Endothelial cell of umbilical vein (primary cell): ENCODE measurements at regions not wholly inside any gene's neighbourhood (a gene's known extent, or its start where the extent isn't known, plus 50 kb on each side); places are given as distances from the start of the nearest gene placed in this dataset.

ENCODE experiments used
- BruUV-seq: library from RNA; stranded (reverse); fragments of 400-500 nt; replicated peaks from 2 replicates; lab custom pipeline; 2021; lab: Mats Ljungman, UMichigan
- CTCF ChIA-PET: fragments of 300-600, 350-600 bp; sonication (Branson Sonifier 250); formaldehyde crosslinking; loops from one replicate; lab custom pipeline; 2021; ENCODE audit warnings: antibody characterized with exemption, inconsistent platforms; lab: Charles Lee
- POLR2A ChIA-PET: fragments of 300-600, 350-600 bp; sonication (Branson Sonifier 250); formaldehyde crosslinking; loops from one replicate; lab custom pipeline; 2021; ENCODE audit warnings: antibody characterized with exemption, inconsistent platforms; lab: Charles Lee
- DNase-seq: peaks from one replicate; pipeline ENCODE4 v3.0.0-alpha.2; 2011; ENCODE audit warnings: low read depth, low spot score
- FAIRE-seq: peaks from 2 replicates; lab custom pipeline; 2011; peaks lifted over from hg19 to GRCh38; lab: Jason Lieb, UNC
- H2AFZ ChIP-seq: 2 replicates; pipeline ENCODE4 v1.6.0; 2012; ENCODE audit warnings: low read depth, low read length, control low read depth, inconsistent platforms
- H3K27ac ChIP-seq: 2 replicates; pipeline ENCODE4 v1.5.1; 2011; ENCODE audit warnings: low read depth, mild to moderate bottlenecking, control low read depth, low read length, moderate library complexity; ENCODE audit not compliant: insufficient read depth
- H3K27me3 ChIP-seq, 2 experiments: 2 replicates each; pipeline versions ENCODE4 v1.6.0 to v1.6.1; 2011; ENCODE audit warnings: low read length in 2 of 2, mixed read lengths in 1 of 2; ENCODE audit not compliant: control insufficient read depth in 2 of 2, insufficient read depth in 2 of 2
- H3K36me3 ChIP-seq, 2 experiments: 2 replicates in 1 of 2; 3 replicates in 1 of 2; pipeline ENCODE4 v1.5.1; 2011; ENCODE audit warnings: low read length in 2 of 2, mild to moderate bottlenecking in 1 of 2, moderate library complexity in 1 of 2; ENCODE audit not compliant: control insufficient read depth in 2 of 2, insufficient read depth in 2 of 2; ENCODE audit errors: extremely low read depth in 1 of 2
- H3K4me1 ChIP-seq: 3 replicates; pipeline ENCODE4 v1.5.1; 2011; ENCODE audit warnings: mild to moderate bottlenecking, low read length; ENCODE audit not compliant: control insufficient read depth, insufficient read depth; ENCODE audit errors: extremely low read depth
- H3K4me2 ChIP-seq: 2 replicates; pipeline ENCODE4 v1.6.1; 2011; ENCODE audit warnings: low read length, control low read depth, mixed read lengths; ENCODE audit not compliant: insufficient read depth
- H3K4me3 ChIP-seq, 3 experiments: fragments of 200-600 bp in 1 of 3; sonication (generic), shearing (Covaris generic) in 1 of 3; replicated peaks in 1 of 3; 2 replicates each; pipeline ENCODE4 v1.5.1; 2011 to 2016; ENCODE audit warnings: control low read depth in 3 of 3, low read length in 3 of 3, mild to moderate bottlenecking in 2 of 3, inconsistent platforms in 1 of 3, low read depth in 1 of 3, moderate library complexity in 1 of 3; ENCODE audit not compliant: insufficient read depth in 1 of 3
- H3K79me2 ChIP-seq: 2 replicates; pipeline ENCODE4 v1.6.0; 2012; ENCODE audit warnings: low read length, inconsistent platforms; ENCODE audit not compliant: control insufficient read depth, insufficient read depth
- H3K9ac ChIP-seq: replicated peaks from 2 replicates; pipeline ENCODE3; 2011; ENCODE audit warnings: low read length, control low read depth; ENCODE audit not compliant: insufficient read depth; ENCODE audit errors: extremely low read depth
- H3K9me1 ChIP-seq: replicated peaks from 3 replicates; pipeline ENCODE4 v1.6.0; 2011; ENCODE audit warnings: mild to moderate bottlenecking, low read length; ENCODE audit not compliant: control insufficient read depth, insufficient read depth; ENCODE audit errors: extremely low read depth
- H3K9me3 ChIP-seq: replicated peaks from 2 replicates; pipeline ENCODE4 v1.5.1; 2012; ENCODE audit warnings: low read length, inconsistent platforms; ENCODE audit not compliant: control insufficient read depth, insufficient read depth
- H4K20me1 ChIP-seq: replicated peaks from 2 replicates; pipeline ENCODE3; 2011; ENCODE audit warnings: mild to moderate bottlenecking, low read length; ENCODE audit not compliant: control insufficient read depth, insufficient read depth; ENCODE audit errors: extremely low read depth
- EZH2 ChIP-seq: IDR thresholded peaks from 2 replicates; pipeline ENCODE4 v1.6.1; 2012; ENCODE audit warnings: borderline replicate concordance, low read depth, mild to moderate bottlenecking, moderate library complexity, low read length, inconsistent platforms; ENCODE audit not compliant: severe bottlenecking
- FOS ChIP-seq: IDR thresholded peaks from 2 replicates; pipeline ENCODE4 v1.6.1; 2011; ENCODE audit warnings: mild to moderate bottlenecking, low read length, moderate library complexity, borderline replicate concordance; ENCODE audit not compliant: insufficient read depth
- GATA2 ChIP-seq: IDR thresholded peaks from 2 replicates; pipeline ENCODE4 v1.7.0; 2011; ENCODE audit warnings: low read depth, mild to moderate bottlenecking, moderate library complexity, mixed read lengths, low read length; ENCODE audit not compliant: insufficient read length, insufficient read depth
- dilution Hi-C: fragments of 300-500 bp; cut with MboI; formaldehyde crosslinking; loops from one replicate; pipeline ENCODE4 v1.15.0; 2019; ENCODE audit warnings: low sequenced_read_pairs; ENCODE audit not compliant: extremely low pct_ligation_motif_present
- intact Hi-C: fragments of 100-400 bp; cut with micrococcal nuclease; formaldehyde crosslinking; loops from one replicate; pipeline ENCODE4 v1.10.0; 2022
- TF ChIP-seq, protein P1 (sequence below): IDR thresholded peaks from 2 replicates; pipeline ENCODE4 v1.6.1; 2011; ENCODE audit not compliant: insufficient read depth, insufficient read length
- TF ChIP-seq, protein P2 (sequence below), 2 donors: IDR thresholded peaks; 1 replicate in 1 of 2; 2 replicates in 1 of 2; pipeline ENCODE4 v1.5.1; 2011; ENCODE audit warnings: low read length in 2 of 2, mild to moderate bottlenecking in 2 of 2, moderate library complexity in 2 of 2, control low read depth in 1 of 2, inconsistent platforms in 1 of 2, low read depth in 1 of 2; ENCODE audit not compliant: insufficient read depth in 1 of 2; ENCODE audit errors: extremely low read depth in 1 of 2

DNA sequence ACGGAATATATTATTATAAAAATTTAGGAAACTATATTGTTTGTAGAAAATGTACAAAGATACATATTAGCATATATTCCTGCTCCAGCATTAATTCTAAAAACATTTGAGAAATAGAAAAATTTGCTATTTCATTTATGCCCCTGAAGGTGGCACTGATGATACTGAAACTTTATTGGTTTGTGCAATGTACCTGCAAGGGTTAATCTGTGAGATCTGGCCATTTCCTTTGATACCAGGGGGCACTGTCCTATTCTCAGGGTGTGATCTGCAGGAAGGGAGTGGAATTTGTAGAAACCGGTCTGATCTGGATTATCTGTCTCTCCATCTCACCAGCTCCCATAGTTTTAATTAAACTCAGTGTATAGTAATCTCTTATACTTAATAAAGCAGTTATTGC lies 625.1 kb upstream of the IMPG1 start:
- Histone ChIP-seq H3K9me3 (no peaks in the 10 kb centered on the region), H3K27ac (no peak overlapping the region), H3K4me1 (peaks cover 9% of the 10 kb centered on the region), H2AFZ (no peak overlapping the region), H3K36me3 (no peaks in the 10 kb centered on the region), H3K9ac (no peak overlapping the region), H3K27me3 (no peaks in the 10 kb centered on the region), H4K20me1 (no peaks in the 10 kb centered on the region), H3K4me3 (no peak overlapping the region), H3K9me1 (no peaks in the 10 kb centered on the region), H3K4me2 (no peak overlapping the region), H3K79me2 (no peaks in the 10 kb centered on the region)
- ChIA-PET POLR2A (no interaction called here), CTCF (interaction anchor here (0.7 to 2.7 kb wide), 15 partner anchors 13 to 804 kb away, joined by 3 to 13 read pairs (median 5); partner anchors contain the start of gene HTR1B)
- DNase-seq (peak; percentile 64), FAIRE-seq (peak; percentile 52)
- dilution Hi-C loops: no loop called here
- TF ChIP-seq GATA2: peak; percentile 79
- TF ChIP-seq, protein P1, sequence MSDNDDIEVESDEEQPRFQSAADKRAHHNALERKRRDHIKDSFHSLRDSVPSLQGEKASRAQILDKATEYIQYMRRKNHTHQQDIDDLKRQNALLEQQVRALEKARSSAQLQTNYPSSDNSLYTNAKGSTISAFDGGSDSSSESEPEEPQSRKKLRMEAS: no peak
- no peak for TF ChIP-seq FOS
- TF ChIP-seq, protein P2, sequence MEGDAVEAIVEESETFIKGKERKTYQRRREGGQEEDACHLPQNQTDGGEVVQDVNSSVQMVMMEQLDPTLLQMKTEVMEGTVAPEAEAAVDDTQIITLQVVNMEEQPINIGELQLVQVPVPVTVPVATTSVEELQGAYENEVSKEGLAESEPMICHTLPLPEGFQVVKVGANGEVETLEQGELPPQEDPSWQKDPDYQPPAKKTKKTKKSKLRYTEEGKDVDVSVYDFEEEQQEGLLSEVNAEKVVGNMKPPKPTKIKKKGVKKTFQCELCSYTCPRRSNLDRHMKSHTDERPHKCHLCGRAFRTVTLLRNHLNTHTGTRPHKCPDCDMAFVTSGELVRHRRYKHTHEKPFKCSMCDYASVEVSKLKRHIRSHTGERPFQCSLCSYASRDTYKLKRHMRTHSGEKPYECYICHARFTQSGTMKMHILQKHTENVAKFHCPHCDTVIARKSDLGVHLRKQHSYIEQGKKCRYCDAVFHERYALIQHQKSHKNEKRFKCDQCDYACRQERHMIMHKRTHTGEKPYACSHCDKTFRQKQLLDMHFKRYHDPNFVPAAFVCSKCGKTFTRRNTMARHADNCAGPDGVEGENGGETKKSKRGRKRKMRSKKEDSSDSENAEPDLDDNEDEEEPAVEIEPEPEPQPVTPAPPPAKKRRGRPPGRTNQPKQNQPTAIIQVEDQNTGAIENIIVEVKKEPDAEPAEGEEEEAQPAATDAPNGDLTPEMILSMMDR (IDR thresholded peaks at IDR 0.05; ENCODE audit: extremely low read depth in 1 of 2, insufficient read depth in 1 of 2, low read depth in 1 of 2, low read length in 2 of 2): peak; percentile 18 to 30
- TF ChIP-seq EZH2: no peak
- intact Hi-C loops: loop anchor here (1.0 to 10.0 kb wide), 5 partner anchors 167 to 765 kb away; no protein-coding TSS in a partner anchor
- no TSS peak for BruUV-seq
